A549 (cell line): ENCODE measurements at regions not wholly inside any gene's neighbourhood (a gene's known extent, or its start where the extent isn't known, plus 50 kb on each side); places are given as distances from the start of the nearest gene placed in this dataset.

Experiments used
- ATAC-seq, 2 experiments: fragments of 200-7000 bp in 1 of 2; fragments of >200 bp in 1 of 2; cut with Nextera tagmentation in 1 of 2; cut with Tn5 transposase in 1 of 2; 3 replicates each; pipeline versions ENCODE4 v1.8.0 to v1.9.1; 2018 to 2020; ENCODE audit warnings: mild to moderate bottlenecking in 1 of 2, moderate library complexity in 1 of 2
- CTCF ChIA-PET: fragments of 300-600 bp; sonication (Branson Sonifier 250); formaldehyde crosslinking; extraction: SDS; loops from one replicate; lab custom pipeline; 2021; ENCODE audit warnings: antibody characterized with exemption, inconsistent platforms; lab: Yijun Ruan, JAX
- POLR2A ChIA-PET: fragments of 350-600 bp; formaldehyde crosslinking; extraction: SDS; loops from one replicate; lab custom pipeline; 2021; ENCODE audit warnings: antibody characterized with exemption, inconsistent platforms; lab: Yijun Ruan, JAX
- DNase-seq, 2 experiments: peaks; one replicate each; pipeline versions ENCODE4 v3.0.0 to v3.0.0-alpha.2; 2011 to 2016; ENCODE audit warnings: low read depth in 1 of 2, low spot score in 1 of 2
- FAIRE-seq: peaks from 2 replicates; lab custom pipeline; 2011; peaks lifted over from hg19 to GRCh38; lab: Jason Lieb, UNC
- H3K27ac ChIP-seq, 2 experiments: fragments of >200 bp; sonication (Bioruptor Twin); formaldehyde crosslinking; 3 replicates each; pipeline ENCODE4 v1.5.1; 2016 to 2017
- H3K4me1 ChIP-seq: fragments of >200 bp; sonication (Bioruptor Twin); formaldehyde crosslinking; 3 replicates; pipeline ENCODE4 v1.6.1; 2016
- H3K4me2 ChIP-seq: fragments of >200 bp; sonication (Bioruptor Twin); formaldehyde crosslinking; 3 replicates; pipeline ENCODE4 v1.6.1; 2016
- H3K4me3 ChIP-seq: fragments of >200 bp; sonication (Bioruptor Twin); formaldehyde crosslinking; 3 replicates; pipeline ENCODE4 v1.5.1; 2016
- H3K9me3 ChIP-seq: fragments of >200 bp; sonication (Bioruptor Twin); formaldehyde crosslinking; 3 replicates; pipeline ENCODE4 v1.6.1; 2016
- CHD2 ChIP-seq: fragments of 150-350 bp; IDR thresholded peaks from 2 replicates; pipeline ENCODE4 v1.6.1; 2014; ENCODE audit warnings: low read length; ENCODE audit not compliant: partially characterized antibody
- CHD4 ChIP-seq: fragments of 200-600 bp; sonication (generic); IDR thresholded peaks from 2 replicates; pipeline ENCODE4 v1.6.1; 2016; ENCODE audit warnings: antibody characterized with exemption, mild to moderate bottlenecking, borderline replicate concordance
- EP300 ChIP-seq, 2 experiments: fragments of >200 bp; sonication (Bioruptor Twin); formaldehyde crosslinking; IDR thresholded peaks; 2 replicates in 1 of 2; 3 replicates in 1 of 2; pipeline ENCODE4 v1.6.1; 2016 to 2017
- ESRRA ChIP-seq: fragments of 150-350 bp; IDR thresholded peaks from 2 replicates; pipeline ENCODE4 v1.6.1; 2014; ENCODE audit warnings: mild to moderate bottlenecking, low read length, borderline replicate concordance
- HOXA7 ChIP-seq: fragments of 250-450 bp; sonication (Bioruptor Pico); IDR thresholded peaks from 2 replicates; pipeline ENCODE4 v1.5.0; 2020; ENCODE audit warnings: mild to moderate bottlenecking, moderate library complexity
- HOXB5 ChIP-seq: fragments of 250-450 bp; sonication (Bioruptor Pico); IDR thresholded peaks from 2 replicates; pipeline ENCODE4 v1.5.0; 2020; ENCODE audit warnings: mild to moderate bottlenecking, moderate library complexity
- KDM5A ChIP-seq: fragments of 200-600 bp; sonication (generic); IDR thresholded peaks from 2 replicates; pipeline ENCODE4 v1.6.1; 2016; ENCODE audit warnings: antibody characterized with exemption, mild to moderate bottlenecking
- MAZ ChIP-seq: fragments of 150-350 bp; IDR thresholded peaks from 2 replicates; pipeline ENCODE4 v1.6.1; 2014; ENCODE audit warnings: antibody characterized with exemption, low read depth, low read length, borderline replicate concordance
- MYC ChIP-seq: IDR thresholded peaks from 2 replicates; pipeline ENCODE4 v1.6.1; 2012; ENCODE audit warnings: mild to moderate bottlenecking, inconsistent platforms, low read length, improper control_type of control experiment, borderline replicate concordance
- NFE2L2 ChIP-seq: fragments of 150-350 bp; conservative IDR thresholded peaks from 2 replicates; pipeline ENCODE4 v1.6.1; 2014; ENCODE audit warnings: low read length
- NPAS2 ChIP-seq: fragments of 250-450 bp; sonication (Bioruptor Pico); IDR thresholded peaks from 2 replicates; pipeline ENCODE4 v1.8.0; 2022; ENCODE audit warnings: mild to moderate bottlenecking, moderate library complexity, borderline replicate concordance
- NR3C1 ChIP-seq: fragments of >200 bp; sonication (Bioruptor Twin); formaldehyde crosslinking; IDR thresholded peaks from 3 replicates; pipeline ENCODE4 v1.6.1; 2017
- RARB ChIP-seq: fragments of 250-450 bp; sonication (Bioruptor Pico); IDR thresholded peaks from 2 replicates; pipeline ENCODE4 v1.8.0; 2021; ENCODE audit warnings: mild to moderate bottlenecking, moderate library complexity
- RCOR1 ChIP-seq: fragments of 150-350 bp; IDR thresholded peaks from 2 replicates; pipeline ENCODE4 v1.6.1; 2014; ENCODE audit warnings: antibody characterized with exemption, low read length, low read depth
- SREBF2 ChIP-seq: fragments of 450-650 bp; IDR thresholded peaks from 2 replicates; pipeline ENCODE4 v1.6.1; 2014; ENCODE audit warnings: mild to moderate bottlenecking, moderate library complexity
- TFCP2L1 ChIP-seq: fragments of 250-450 bp; sonication (Bioruptor Pico); IDR thresholded peaks from 2 replicates; pipeline ENCODE4 v1.5.0; 2021; ENCODE audit warnings: mild to moderate bottlenecking
- ZNF302 ChIP-seq: fragments of 250-450 bp; sonication (Bioruptor Pico); IDR thresholded peaks from 2 replicates; pipeline ENCODE4 v1.9.0; 2021; ENCODE audit warnings: inconsistent platforms, mild to moderate bottlenecking, moderate library complexity
- WGBS: methylation state at CpG from one replicate; pipeline ENCODE4 v1.1.6; 2017; ENCODE audit errors: missing lambda C conversion rate; 5-methylcytosine and 5-hydroxymethylcytosine counted together
- TF ChIP-seq, protein P1 (sequence below): fragments of >200 bp; sonication (Bioruptor Twin); formaldehyde crosslinking; IDR thresholded peaks from 3 replicates; pipeline ENCODE4 v1.6.1; 2016
- TF ChIP-seq, protein P2 (sequence below): fragments of 150-350 bp; IDR thresholded peaks from 2 replicates; pipeline ENCODE4 v1.6.1; 2014; ENCODE audit warnings: low read depth, mild to moderate bottlenecking, low read length
- TF ChIP-seq, protein P3 (sequence below): IDR thresholded peaks from 2 replicates; pipeline ENCODE4 v1.6.1; 2012

DNA sequence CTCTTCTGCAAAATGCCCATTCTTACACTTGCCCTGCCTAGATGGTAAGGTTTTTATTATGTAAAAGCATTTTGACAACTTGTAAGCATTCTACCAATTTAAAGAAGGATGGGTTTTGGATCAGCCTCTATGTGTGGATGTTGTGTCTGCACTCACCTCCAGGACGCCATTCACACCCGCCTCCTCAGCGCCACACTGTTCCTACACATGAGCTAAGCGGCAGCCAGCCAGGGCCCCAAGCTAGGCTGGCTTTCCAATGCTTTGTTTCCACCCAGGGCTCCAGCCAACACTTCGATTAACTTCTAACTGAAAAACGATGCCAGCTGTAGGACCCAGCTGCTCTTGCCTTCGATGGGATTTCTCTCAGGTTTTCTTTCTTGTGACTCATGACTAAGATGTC is 73.3 kb upstream of the FZD7 start:
- no peak overlapping the region for H3K4me2 ChIP-seq
- CTCF ChIA-PET: interaction anchor here (0.9 to 1.7 kb wide), 4 partner anchors 12 to 218 kb away, joined by 3 to 5 read pairs (median 4); no protein-coding TSS in a partner anchor
- H3K4me1 ChIP-seq: no peaks in the 10 kb centered on the region; the same call in 2 of the 3 replicates
- no peak for DNase-seq
- no peak for TF ChIP-seq RCOR1
- no peak for TF ChIP-seq SREBF2
- TF ChIP-seq NFE2L2: no peak
- TF ChIP-seq, protein P1, sequence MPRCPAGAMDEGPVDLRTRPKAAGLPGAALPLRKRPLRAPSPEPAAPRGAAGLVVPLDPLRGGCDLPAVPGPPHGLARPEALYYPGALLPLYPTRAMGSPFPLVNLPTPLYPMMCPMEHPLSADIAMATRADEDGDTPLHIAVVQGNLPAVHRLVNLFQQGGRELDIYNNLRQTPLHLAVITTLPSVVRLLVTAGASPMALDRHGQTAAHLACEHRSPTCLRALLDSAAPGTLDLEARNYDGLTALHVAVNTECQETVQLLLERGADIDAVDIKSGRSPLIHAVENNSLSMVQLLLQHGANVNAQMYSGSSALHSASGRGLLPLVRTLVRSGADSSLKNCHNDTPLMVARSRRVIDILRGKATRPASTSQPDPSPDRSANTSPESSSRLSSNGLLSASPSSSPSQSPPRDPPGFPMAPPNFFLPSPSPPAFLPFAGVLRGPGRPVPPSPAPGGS: no peak
- no peak for TF ChIP-seq NPAS2
- TF ChIP-seq, protein P2, sequence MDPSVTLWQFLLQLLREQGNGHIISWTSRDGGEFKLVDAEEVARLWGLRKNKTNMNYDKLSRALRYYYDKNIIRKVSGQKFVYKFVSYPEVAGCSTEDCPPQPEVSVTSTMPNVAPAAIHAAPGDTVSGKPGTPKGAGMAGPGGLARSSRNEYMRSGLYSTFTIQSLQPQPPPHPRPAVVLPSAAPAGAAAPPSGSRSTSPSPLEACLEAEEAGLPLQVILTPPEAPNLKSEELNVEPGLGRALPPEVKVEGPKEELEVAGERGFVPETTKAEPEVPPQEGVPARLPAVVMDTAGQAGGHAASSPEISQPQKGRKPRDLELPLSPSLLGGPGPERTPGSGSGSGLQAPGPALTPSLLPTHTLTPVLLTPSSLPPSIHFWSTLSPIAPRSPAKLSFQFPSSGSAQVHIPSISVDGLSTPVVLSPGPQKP: no peak
- TF ChIP-seq, all 56 proteins: peak for 0
- no peak for ATAC-seq
- no peaks in the 10 kb centered on the region for H3K9me3 ChIP-seq
- H3K4me3 ChIP-seq: no peak overlapping the region
- FAIRE-seq: no peak
- POLR2A ChIA-PET: no interaction called here
- WGBS: 52% methylated on average over 7 of the region's 7 CpGs
- H3K27ac ChIP-seq: no peak overlapping the region

DNA sequence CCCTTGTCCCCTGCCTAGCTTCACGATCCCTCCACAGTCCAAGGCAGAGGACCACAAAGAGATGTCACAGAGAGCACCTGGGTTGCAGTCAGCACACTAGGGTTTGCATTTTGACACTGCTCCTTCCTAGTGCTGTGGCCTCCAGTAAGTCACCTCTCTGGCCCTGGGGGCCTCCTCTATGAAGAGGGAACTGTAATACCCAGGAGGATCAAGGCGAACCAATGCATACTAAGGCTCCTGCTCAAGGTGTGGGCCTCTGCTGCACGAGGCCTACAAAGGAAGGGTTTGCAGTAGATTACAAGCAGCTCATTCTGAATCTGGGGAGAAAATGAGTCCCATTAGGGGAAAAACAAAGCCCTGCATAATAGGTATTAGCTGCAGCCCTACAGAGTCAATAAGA is 72.3 kb upstream of the FZD7 start:
- Histone ChIP-seq H3K27ac (no peak overlapping the region), H3K4me3 (no peak overlapping the region), H3K4me1 (no peaks in the 10 kb centered on the region), H3K9me3 (no peaks in the 10 kb centered on the region), H3K4me2 (no peak overlapping the region)
- POLR2A ChIA-PET: no interaction called here
- FAIRE-seq (no peak), DNase-seq (no peak), ATAC-seq (no peak)
- CTCF ChIA-PET: interaction anchor here (0.9 to 1.4 kb wide), 2 partner anchors 12 to 101 kb away, joined by 3 to 5 read pairs; no protein-coding TSS in a partner anchor
- 100% methylated on average over 1 of the region's 3 CpGs for WGBS
- no peak for TF ChIP-seq NR3C1

DNA sequence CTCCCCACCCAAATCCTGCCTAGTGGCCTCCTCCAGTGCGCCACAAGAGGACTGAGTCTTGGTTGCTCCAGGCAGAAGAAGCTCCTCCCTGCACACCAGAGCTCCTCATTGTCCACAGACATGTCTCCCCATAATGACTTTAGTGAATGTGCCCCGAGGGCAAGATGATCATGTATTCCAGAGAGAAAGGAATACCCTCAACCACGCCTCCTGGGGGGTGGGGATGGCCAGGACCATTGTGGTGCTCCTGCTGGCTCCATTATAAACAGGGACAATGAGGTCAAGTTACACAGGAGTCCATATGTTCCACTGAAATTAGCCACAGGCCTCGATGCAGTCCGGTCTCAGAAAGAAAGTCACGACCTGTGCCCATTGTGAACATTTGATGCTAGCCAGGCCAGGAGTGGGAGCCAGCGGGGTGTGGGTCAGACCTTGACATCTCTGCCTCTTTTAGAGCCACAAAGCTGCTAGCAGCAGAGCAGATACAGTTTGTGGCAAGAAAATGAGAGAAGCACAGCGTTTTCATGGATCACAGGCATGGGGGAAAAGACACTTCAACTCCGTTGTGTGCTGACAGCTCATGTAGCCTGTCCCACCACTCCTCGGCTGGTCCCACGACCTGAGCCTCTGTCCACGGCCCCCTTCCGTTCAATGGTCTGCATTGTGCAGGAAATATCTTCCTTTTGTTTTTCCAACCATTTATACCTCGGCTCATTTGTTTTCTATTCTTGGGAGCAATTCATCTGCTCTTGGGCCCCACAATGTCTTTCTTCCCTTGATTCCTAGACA is 70.7 kb upstream of the FZD7 start:
- WGBS: 51% methylated on average over 14 of the region's 14 CpGs
- TF ChIP-seq KDM5A: no peak
- no peak for TF ChIP-seq CHD2
- no peak for TF ChIP-seq CHD4
- TF ChIP-seq EP300 (IDR thresholded peaks at IDR 0.05): no peak
- TF ChIP-seq ESRRA: no peak
- TF ChIP-seq TFCP2L1 (CRISPR knock-in tag): no peak
- no peak for TF ChIP-seq HOXB5
- TF ChIP-seq ZNF302 (CRISPR knock-in tag): no peak
- TF ChIP-seq, protein P3, sequence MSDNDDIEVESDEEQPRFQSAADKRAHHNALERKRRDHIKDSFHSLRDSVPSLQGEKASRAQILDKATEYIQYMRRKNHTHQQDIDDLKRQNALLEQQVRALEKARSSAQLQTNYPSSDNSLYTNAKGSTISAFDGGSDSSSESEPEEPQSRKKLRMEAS: no peak
- no peak for TF ChIP-seq RARB (CRISPR knock-in tag)
- TF ChIP-seq MYC: no peak
- TF ChIP-seq HOXA7 (CRISPR knock-in tag): no peak
- TF ChIP-seq MAZ: no peak
- TF ChIP-seq, all 56 proteins: peak for 0

More for the DNA sequence above, 70.7 kb upstream of the FZD7 start:
- no peak for FAIRE-seq
- DNase-seq: no peak
- no peak overlapping the region for H3K27ac ChIP-seq
- ChIA-PET CTCF (interaction anchor here (1.2 to 1.4 kb wide), 2 partner anchors 11 to 102 kb away, joined by 3 to 5 read pairs; no protein-coding TSS in a partner anchor), POLR2A (no interaction called here)
- H3K4me2 ChIP-seq: no peak overlapping the region
- H3K4me3 ChIP-seq: no peak overlapping the region
- ATAC-seq: no peak
- no peaks in the 10 kb centered on the region for H3K9me3 ChIP-seq
- no peaks in the 10 kb centered on the region for H3K4me1 ChIP-seq
